ENCODE measurements at regions not wholly inside any gene's neighbourhood (a gene's known extent, or its start where the extent isn't known, plus 50 kb on each side); places are given as distances from the start of the nearest gene placed in this dataset.

DNA sequence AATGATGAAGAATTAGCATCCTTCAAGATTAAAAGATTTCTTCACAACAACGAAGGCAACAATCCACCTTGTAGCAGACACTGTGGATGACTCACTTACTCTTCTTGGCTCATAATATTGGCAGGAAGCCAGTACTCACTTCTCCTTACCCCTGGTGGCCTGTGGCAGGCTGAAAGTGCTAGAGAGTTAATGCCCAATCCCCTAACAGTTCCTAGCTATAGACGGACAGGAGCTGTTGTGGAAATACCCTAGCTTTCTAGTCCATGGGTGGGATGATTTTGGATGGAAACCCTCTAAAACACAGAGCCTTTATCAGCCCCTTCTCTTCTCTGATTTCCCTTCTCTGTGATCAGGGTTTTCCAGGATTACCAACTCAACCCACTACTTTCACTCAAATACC lies 128.6 kb upstream of the NYAP2 start:
- intact Hi-C loops (cut with DNase I), result loop anchor here in 1 of 10 donors (10.0 kb wide), 1 partner anchor 394 kb away; no protein-coding TSS in a partner anchor
- peaks cover 0 to 5% (median 0%) of the 10 kb centered on the region in 11 donors for H3K9me3 ChIP-seq
- no peaks in the 10 kb centered on the region for H3K4me1 ChIP-seq
- 11 to 30% methylated on average over 2 of the region's 2 CpGs for WGBS, 2 donors
- no peaks in the 10 kb centered on the region for H3K27me3 ChIP-seq
- H3K36me3 ChIP-seq, result no peaks in the 10 kb centered on the region
- H3K27ac ChIP-seq, result no peak overlapping the region
- DNase-seq (no peak), ATAC-seq (no peak)
- no peak overlapping the region for H3K4me3 ChIP-seq
- TF ChIP-seq, protein P1, sequence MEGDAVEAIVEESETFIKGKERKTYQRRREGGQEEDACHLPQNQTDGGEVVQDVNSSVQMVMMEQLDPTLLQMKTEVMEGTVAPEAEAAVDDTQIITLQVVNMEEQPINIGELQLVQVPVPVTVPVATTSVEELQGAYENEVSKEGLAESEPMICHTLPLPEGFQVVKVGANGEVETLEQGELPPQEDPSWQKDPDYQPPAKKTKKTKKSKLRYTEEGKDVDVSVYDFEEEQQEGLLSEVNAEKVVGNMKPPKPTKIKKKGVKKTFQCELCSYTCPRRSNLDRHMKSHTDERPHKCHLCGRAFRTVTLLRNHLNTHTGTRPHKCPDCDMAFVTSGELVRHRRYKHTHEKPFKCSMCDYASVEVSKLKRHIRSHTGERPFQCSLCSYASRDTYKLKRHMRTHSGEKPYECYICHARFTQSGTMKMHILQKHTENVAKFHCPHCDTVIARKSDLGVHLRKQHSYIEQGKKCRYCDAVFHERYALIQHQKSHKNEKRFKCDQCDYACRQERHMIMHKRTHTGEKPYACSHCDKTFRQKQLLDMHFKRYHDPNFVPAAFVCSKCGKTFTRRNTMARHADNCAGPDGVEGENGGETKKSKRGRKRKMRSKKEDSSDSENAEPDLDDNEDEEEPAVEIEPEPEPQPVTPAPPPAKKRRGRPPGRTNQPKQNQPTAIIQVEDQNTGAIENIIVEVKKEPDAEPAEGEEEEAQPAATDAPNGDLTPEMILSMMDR (IDR thresholded peaks at IDR 0.05), result no peak

DNA sequence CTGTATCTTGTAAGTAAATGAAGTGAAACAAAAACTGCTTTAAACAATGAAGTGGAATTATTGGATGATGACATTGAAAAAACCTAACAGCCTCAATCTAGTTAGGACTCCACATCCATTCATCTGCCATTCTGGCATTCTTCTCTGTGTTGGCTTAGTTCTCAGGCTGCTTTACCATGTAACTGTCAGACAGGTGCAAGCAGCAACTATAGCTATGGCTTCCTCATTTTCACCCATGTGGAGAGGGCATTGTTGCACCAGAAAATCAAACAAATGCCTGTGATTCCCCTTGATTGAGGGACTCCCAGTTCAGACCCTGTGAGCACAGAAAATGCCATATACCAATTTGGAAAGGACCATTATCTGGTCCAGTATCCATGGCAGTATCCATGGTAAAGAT lies 129.5 kb upstream of the NYAP2 start:
- TF ChIP-seq, protein P1 (IDR thresholded peaks at IDR 0.05), result no peak
- H3K4me1 ChIP-seq, result no peaks in the 10 kb centered on the region
- DNase-seq (no peak), ATAC-seq (no peak)
- peaks cover 0 to 4% (median 0%) of the 10 kb centered on the region in 11 donors for H3K9me3 ChIP-seq
- H3K36me3 ChIP-seq, result no peaks in the 10 kb centered on the region
- intact Hi-C loops (cut with DNase I), result loop anchor here in 1 of 10 donors (10.0 kb wide), 1 partner anchor 395 kb away; no protein-coding TSS in a partner anchor
- no peak overlapping the region for H3K27ac ChIP-seq
- H3K4me3 ChIP-seq, result no peak overlapping the region
- no peaks in the 10 kb centered on the region for H3K27me3 ChIP-seq

DNA sequence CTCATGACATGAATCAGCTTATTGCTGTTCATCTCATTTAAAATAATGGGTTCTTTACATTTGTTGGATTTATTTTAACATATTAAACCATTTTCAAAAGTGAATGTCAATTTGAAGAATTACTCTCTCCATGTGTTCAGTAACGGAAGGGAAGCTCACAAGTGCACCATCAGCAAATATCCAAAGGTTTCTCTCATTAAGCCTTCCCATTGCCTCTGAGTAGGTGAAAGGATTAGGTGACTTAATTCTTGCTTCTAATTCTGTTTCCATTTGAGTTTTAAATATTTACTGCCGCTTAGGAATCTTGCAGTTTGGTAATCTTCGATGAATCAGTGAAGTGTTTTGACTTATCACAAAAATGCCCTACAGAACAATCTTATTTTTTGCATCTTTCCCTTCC lies 145.1 kb upstream of the NYAP2 start:
- intact Hi-C loops (cut with DNase I), result no loop called here
- no peak overlapping the region for H3K27ac ChIP-seq
- no peak overlapping the region for H3K4me3 ChIP-seq
- WGBS, 2 donors, result 76 to 79% methylated on average over 3 of the region's 3 CpGs
- no peaks in the 10 kb centered on the region for H3K27me3 ChIP-seq
- peaks cover 0 to 14% (median 0%) of the 10 kb centered on the region in 11 donors for H3K9me3 ChIP-seq
- no peaks in the 10 kb centered on the region for H3K36me3 ChIP-seq
- H3K4me1 ChIP-seq, result no peaks in the 10 kb centered on the region
- TF ChIP-seq, protein P1 (IDR thresholded peaks at IDR 0.05), result no peak
- ATAC-seq, result no peak
- no peak for DNase-seq

DNA sequence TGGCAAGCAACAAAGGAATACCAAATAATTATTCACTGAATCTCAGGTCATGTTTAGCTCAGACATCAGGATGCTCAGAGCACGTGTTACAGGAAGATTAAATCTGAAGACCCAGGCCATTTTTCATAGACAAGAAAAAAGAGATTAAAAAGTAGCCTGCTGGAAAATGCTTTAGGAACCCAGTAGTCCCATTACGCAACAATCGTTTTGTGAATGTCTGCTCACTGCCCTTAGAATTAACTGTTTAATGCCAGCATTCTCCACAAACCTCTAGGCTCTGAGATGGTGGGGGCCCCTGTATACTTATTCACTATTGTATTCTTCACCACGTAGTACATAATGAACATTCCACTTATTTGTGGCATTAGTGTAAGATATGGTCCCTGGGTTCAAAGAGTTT lies 154.6 kb upstream of the NYAP2 start:
- no peak for ATAC-seq
- intact Hi-C loops (cut with DNase I), result no loop called here
- WGBS, 2 donors, result 50 to 52% methylated on average over 4 of the region's 4 CpGs
- Histone ChIP-seq H3K9me3 (no peaks in the 10 kb centered on the region), H3K27ac (no peak overlapping the region), H3K4me1 (no peaks in the 10 kb centered on the region), H3K27me3 (peaks cover 0 to 5% (median 0%) of the 10 kb centered on the region in 7 donors), H3K36me3 (no peaks in the 10 kb centered on the region), H3K4me3 (no peak overlapping the region)
- TF ChIP-seq, protein P1 (IDR thresholded peaks at IDR 0.05), result no peak
- DNase-seq, result no peak
